Middle frontal gyrus (tissue), 1 donor: ENCODE measurements at regions not wholly inside any gene's neighbourhood (a gene's known extent, or its start where the extent isn't known, plus 50 kb on each side); places are given as distances from the start of the nearest gene placed in this dataset.
"Not testable (repeated sequence)": the region's sequence is repeated elsewhere in the genome, so short reads cannot be mapped to it uniquely, and the experiment has no call there.

Experiments used
- DNase-seq: peaks from one replicate; pipeline ENCODE4 v3.0.0-alpha.2; 2015; ENCODE audit warnings: low spot score; ENCODE audit errors: extremely low spot score

- DNase-seq: no peak
These were observed 64.5 kb upstream of the TNFAIP3 start for GRCh38 chr6:137802408-137803182.

- DNase-seq: no peak
These were observed 62.4 kb upstream of the TNFAIP3 start for GRCh38 chr6:137804637-137805036.

- DNase-seq: no peak
These were observed 61.4 kb upstream of the TNFAIP3 start for GRCh38 chr6:137805622-137806021.

GRCh38 chr6:137806914-137807682 lies 60.0 kb upstream of the TNFAIP3 start:
- no peak for DNase-seq

GRCh38 chr6:137808191-137808590 lies 58.9 kb upstream of the TNFAIP3 start:
- no peak for DNase-seq

GRCh38 chr6:137808836-137809315 lies 58.2 kb upstream of the TNFAIP3 start:
- DNase-seq: no peak

- DNase-seq: not testable (repeated sequence)
These were observed 57.0 kb upstream of the TNFAIP3 start for GRCh38 chr6:137809895-137810553.

- no peak for DNase-seq
These were observed 56.4 kb upstream of the TNFAIP3 start for GRCh38 chr6:137810554-137811120.

GRCh38 chr6:137811121-137811915 lies 55.7 kb upstream of the TNFAIP3 start:
- no peak for DNase-seq

- DNase-seq: no peak
These were observed 55.0 kb upstream of the TNFAIP3 start for GRCh38 chr6:137811916-137812553.

- DNase-seq: no peak
These were observed 53.6 kb upstream of the TNFAIP3 start for GRCh38 chr6:137813308-137813970.

- DNase-seq: not testable (repeated sequence)
These were observed 53.0 kb upstream of the TNFAIP3 start for GRCh38 chr6:137814030-137814429.

- no peak for DNase-seq
These were observed 51.4 kb upstream of the TNFAIP3 start for GRCh38 chr6:137815692-137816091.

GRCh38 chr6:137816133-137816579 lies 50.9 kb upstream of the TNFAIP3 start:
- DNase-seq: no peak

GRCh38 chr6:137816688-137817618 lies 50.1 kb upstream of the TNFAIP3 start:
- DNase-seq: no peak
